ENCODE measurements at regions not wholly inside any gene's neighbourhood (a gene's known extent, or its start where the extent isn't known, plus 50 kb on each side); places are given as distances from the start of the nearest gene placed in this dataset.
"Not testable (repeated sequence)": the region's sequence is repeated elsewhere in the genome, so short reads cannot be mapped to it uniquely, and the experiment has no call there.

DNA sequence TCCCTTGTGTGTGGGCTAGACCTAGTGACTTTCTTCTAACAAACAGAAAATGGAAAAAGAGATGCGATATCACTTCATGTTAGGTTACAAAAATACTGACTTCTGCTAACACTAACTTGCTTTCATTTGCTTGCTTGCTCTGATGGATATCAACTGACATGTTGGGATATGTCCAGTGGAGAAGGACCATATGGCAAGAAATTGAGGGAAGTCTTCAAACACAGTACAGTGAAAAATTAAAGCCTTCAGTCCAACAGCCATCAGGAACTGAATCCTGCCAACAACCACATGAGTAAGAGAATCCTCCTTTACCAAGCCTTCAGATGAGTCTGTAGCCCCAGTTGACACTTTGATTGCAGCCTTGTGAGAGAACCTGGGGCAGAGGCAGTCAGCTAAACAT lies 143.9 kb downstream of the MAIP1 start:
- no peak for DNase-seq (ENCODE audit: extremely low read depth, low read depth)

DNA sequence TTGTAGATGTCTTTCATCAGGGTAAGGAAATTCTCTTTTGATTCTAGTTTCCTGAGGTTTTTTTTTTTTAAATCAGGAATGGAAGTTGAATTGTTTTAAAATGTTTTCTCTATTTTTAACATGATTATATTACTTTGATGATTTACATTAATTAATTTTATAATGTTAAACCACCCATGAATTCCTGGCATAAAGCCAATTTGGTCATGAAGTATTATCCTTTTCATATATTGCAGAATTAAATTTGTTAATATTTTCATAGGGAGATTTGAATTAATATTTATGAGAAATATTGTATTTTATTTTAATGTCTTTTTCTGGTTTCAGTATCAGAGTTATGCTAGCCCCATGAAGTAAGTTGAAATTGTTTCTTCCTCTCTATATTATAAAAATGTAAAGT lies 144.6 kb downstream of the MAIP1 start:
- no peak for DNase-seq (ENCODE audit: extremely low read depth, low read depth)

DNA sequence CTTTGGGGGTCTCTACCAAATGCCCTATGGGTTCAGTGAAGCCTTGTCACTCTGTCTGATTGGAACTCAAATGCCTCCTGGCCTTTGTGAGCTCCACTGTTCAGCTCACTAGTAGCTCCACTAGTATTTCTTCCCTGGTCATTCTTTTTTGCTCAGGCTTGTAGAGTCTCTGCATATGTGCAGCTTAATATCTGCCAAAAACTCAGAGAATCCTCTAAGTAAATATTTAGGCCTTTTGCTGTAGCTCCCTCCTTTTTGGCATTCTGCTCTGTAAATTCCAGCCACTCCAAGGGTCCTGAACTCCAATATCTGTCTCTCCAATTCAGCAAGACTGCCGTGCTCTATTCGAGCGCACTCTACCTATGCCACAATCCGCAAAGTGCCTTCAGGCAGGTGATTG lies 146.5 kb downstream of the MAIP1 start:
- DNase-seq (ENCODE audit: extremely low read depth, low read depth) = no peak

DNA sequence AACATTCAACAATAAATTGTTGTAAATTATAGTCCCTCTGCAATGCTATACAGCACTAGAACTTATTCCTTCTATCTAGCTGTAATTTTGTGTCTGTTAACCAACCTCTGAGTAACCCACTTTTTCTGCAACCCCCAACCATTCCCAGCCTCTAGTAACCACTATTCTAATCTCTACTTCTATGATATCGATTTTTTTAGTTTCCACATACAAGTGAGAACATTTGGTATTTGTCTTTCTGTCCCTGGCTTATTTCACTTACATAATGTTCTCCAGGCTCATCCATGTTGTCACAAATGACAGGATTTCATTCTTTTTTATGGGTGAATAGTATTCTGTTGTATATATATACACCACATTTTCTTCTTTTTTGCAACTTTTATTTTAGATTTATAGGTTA lies 147.6 kb downstream of the MAIP1 start:
- DNase-seq (ENCODE audit: extremely low read depth, low read depth) = no peak

DNA sequence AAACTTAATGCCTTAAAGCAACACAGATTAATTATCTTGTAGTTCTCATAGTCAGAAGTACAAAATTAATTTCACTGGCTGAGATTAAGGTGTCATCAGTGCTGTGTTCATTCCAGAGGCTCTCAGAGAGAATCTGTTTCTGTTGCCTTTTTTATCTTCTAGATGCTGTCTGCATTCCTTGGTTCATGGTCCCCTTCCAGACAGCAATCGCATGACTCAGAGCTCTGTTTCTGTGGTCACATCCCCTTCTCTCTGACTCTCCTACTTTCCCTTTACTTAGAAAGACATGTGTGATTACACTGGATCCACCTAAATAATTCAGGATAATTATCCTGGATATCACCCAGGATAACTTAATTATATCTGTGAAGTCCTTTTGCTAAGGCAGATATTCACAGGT lies 148.6 kb downstream of the MAIP1 start:
- DNase-seq (ENCODE audit: extremely low read depth, low read depth) = no peak

DNA sequence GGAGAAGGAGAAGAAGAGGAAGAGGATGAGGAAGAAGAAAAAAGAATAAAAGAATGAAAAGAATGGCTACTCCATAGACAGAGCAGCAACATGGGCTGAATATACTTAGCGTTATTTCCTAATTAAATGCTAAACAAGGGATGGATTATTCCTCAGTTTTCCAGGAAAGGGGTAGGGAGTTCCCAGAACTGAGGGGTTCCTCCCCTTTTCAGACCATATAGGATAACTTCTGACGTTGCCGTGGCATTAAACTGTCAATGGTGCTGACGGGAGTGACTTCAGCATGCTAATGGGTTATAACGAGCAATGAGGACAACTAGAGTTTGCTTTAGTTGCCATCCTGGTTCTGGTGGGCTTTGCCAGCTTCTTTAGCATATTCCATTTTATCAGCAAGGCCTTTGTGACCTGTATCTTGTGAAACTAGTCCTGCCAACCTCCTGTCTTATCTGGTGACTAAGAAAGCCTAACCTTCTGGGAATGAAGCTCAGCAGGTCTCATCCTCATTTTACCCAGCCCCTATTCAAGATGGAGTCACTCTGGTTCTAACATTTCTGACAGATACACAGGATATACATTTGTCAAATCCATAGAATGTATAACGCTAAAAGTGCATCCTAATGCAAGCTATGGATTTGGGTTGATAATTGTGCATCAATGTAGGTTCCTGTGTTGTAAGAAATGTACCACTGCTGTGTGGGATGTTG lies 152.3 kb downstream of the MAIP1 start:
- no peak for DNase-seq (ENCODE audit: extremely low read depth, low read depth)

DNA sequence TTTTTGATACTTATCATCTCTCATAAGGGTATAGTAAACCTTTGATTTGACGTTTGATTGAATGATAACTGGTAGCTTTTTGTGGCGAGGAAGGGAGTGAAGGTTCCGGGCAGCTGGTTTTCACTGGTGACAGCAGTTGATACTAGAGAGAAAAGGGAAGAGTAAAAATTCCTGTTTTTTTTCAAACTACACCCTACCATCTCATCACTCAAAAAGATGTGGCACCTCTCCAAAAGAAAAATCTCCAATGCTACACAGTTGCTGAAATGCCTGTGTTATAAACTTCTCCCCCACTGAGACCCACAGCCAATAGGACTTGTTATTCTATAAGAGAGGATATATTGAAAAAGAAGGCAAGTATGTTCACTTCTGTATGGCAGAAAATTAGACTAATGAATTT lies 154.0 kb downstream of the MAIP1 start:
- no peak for DNase-seq (ENCODE audit: extremely low read depth, low read depth)

DNA sequence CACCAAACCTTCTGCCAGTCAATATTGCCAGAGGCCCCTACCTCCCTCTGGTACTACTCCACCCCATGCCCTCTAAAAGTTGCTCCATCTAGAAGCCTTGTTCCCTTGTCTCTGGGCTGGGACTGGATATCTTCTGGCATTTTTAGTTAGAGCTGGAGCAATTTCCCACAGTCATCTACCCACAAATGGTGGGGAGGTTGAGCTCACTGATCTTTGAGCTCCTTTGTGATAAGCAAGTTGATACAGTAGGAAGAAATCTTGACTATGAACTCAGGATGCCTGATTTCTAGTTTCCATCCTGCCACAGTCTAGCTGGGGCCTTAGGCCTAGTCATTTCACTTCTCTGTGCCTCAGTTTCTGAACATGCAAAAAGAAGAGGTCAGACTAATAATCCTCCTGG lies 155.0 kb downstream of the MAIP1 start:
- no peak for DNase-seq (ENCODE audit: extremely low read depth, low read depth)

DNA sequence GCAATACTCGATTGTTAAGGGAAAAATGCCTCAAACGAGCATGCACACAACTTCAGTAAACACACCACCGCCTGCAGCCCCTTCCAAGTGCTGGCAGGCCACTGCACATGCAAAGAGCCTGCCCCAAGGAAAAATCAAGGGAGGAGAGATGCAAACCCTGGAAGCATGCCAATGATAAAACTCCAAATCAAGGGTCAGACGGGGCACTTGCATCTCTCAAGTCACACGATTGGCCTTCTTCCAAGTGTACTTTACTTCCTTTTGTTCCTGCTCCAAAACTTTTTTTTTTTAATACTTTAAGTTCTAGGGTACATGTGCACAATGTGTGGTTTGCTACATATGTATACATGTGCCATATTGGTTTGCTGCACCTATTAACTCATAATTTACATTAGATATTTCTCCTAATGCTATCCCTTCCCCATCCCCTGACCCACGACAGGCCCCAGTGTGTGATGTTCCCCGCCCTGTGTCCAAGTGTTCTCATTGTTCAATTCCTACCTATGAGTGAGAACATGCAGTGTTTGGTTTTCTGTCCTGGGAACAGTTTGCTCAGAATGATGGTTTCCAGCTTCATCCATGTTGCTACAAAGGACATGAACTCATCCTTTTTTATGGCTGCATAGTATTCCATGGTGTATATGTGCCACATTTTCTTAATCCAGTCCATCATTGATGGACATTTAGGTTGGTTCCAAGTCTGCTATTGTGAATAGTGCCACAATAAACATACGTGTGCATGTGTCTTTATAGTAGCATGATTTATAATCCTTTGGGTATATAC lies 157.8 kb downstream of the MAIP1 start:
- not testable (repeated sequence) for DNase-seq (ENCODE audit: extremely low read depth, low read depth)

DNA sequence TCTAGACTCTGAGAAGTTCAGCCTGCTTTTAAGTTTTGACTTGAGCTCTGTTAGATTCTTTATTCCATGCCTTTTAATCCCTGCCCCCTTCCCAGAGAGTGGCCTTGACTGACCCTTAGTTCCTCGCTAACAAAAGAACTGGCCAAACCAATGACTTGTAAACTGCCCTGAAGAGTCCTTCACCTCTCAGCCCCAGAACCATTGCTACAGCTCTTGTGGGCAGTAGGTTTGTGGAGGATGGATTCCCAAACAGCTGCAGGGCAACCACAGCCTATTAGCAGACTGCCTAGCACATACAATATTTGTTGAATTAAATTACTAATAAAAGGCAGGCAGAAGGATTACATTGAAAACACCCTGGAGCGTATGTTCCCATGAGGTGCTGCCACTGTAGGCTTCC lies 163.9 kb downstream of the MAIP1 start:
- DNase-seq (ENCODE audit: extremely low read depth, low read depth) = no peak

DNA sequence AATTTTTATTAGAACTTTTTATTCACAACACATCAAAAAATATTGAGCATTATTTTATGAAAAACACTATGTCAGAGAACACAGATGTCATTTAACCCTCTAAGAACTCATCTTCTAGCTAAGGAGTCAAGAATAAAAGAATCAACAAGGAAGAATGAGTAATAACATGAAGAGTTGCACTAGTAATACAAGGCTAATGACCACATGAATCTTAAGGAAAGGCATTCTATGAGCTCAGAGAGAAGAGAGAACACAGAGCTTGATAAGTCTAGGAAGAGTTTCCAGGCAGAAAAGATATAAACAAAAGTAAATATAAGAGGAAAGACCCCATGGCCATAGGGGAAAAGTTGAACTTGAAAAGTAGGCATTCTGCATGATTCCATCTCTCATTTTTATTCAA lies 166.5 kb downstream of the MAIP1 start:
- DNase-seq (ENCODE audit: extremely low read depth, low read depth) = no peak

DNA sequence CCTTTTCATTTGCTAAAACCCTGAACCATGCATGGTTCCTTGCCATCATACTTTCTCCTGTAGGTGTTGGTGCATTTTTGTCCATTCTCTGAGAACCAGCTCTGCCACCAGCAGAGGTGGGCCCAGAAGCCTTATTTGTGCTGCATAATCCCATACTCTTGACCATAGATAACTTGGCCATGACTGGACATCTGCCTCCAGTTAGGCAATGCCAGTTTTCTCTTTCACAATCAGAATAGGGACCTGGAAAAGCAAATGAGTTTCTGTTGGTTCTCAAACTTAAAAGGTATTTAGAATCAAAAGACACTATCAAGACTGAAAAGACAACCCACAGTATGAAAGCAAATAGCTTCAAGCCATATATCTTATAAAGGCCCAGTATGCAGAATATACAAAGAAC lies 167.3 kb downstream of the MAIP1 start:
- DNase-seq (ENCODE audit: extremely low read depth, low read depth) = no peak

DNA sequence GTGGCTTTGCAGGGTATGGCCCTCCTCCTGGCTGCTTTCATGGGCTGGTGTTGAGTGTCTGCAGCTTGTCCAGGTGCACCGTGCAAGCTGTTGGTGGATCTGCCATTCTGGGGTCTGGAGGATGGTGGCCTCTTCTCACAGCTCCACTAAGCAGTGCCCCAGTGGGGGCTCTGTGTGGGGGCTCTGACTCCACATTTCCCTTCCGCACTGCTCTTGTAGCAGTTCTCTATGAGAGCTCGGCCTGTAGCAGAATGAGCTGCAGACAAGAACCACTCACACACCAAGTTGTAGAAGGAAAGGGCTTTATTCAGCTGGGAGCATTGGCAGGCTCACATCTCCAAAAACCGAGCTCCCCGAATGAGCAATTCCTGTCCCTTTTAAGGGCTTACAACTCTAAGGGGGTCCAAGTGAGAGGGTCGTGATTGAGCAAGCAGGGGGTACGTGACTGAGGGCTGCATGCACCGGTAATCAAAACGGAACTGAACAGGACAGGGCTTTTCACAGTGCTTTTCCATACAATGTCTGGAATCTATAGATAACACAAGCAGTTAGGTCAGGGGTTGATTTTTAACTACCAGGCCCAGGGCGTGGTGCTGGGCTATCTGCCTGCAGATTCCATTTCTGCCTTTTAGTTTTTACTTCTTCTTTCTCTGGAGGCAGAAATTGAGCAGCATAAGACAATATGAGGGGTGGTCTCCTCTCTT lies 169.4 kb downstream of the MAIP1 start:
- not testable (repeated sequence) for DNase-seq (ENCODE audit: extremely low read depth, low read depth)

DNA sequence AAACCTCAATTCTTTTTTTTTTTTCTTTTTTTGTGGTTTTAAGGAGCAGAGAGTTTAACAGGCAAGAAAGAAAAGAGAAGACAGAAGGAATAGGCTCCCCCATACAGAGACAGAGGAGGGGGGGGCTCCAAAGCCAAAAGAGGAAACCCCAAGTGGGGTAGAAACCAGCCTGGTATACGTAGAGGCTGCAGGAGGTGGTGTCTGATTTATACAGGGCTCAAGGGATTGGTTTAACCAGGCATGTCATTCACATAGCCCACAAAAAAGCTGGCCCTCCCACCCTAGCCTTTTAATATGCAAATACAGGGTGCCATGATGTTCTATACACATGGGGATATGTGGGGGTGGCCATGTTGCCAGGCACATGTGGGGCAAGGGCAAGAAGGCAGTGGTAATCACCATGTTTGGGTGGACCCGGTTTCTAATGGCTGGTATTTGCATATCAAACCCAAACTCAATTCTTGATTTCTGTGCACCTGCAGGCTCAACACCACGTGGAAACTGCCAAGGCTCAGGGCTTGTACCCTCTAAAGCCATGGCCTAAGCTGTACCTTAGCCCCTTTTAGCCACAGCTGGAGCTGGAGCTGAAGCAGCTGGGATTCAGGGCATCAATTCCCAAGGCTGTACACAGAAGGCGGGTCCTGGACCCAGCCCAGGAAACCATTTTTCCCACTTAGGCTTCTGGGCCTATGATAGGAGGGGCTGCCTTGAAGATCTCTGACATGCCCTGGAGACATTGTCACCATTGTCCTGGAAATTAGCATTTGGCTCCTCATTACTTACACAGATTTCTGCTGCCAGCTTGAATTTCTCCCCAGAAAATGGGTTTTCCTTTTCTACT lies 170.3 kb downstream of the MAIP1 start:
- no peak for DNase-seq (ENCODE audit: extremely low read depth, low read depth)

DNA sequence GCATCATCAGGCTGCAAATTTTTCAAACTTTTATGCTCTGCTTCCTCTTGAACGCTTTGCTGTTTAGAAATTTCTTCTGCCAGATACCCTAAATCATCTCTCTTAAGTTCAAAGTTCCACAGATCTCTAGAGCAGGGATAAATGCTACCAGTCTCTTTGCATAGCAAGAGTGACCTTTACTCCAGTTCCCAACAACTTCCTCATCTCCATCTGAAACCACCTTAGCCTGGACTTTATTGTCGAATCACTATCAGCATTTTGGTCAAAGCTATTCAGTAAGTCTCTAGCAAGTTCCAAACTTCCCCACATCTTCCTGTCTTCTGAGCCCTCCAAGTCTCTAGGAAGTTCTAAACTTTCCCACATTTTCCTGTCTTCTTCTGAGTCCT lies 170.9 kb downstream of the MAIP1 start:
- DNase-seq (ENCODE audit: extremely low read depth, low read depth) = not testable (repeated sequence)

DNA sequence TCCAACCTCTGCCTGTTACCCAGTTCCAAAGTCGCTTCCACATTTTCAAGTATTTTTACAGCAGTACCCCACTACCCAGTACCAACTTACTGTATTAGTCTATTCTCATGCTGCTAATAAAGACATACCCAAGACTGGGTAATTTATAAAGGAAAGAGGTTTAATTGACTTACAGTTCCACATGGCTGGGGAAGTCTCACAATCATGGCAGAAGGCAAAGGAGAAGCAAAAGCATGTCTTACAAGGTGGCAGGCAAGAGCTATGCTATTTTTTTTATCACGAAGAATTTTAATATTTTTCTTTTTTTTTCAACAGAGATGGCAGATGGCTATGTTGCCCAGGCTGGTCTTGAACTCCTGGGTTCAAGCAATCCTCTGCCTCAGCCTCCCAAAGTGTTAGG lies 171.3 kb downstream of the MAIP1 start:
- not testable (repeated sequence) for DNase-seq (ENCODE audit: extremely low read depth, low read depth)

DNA sequence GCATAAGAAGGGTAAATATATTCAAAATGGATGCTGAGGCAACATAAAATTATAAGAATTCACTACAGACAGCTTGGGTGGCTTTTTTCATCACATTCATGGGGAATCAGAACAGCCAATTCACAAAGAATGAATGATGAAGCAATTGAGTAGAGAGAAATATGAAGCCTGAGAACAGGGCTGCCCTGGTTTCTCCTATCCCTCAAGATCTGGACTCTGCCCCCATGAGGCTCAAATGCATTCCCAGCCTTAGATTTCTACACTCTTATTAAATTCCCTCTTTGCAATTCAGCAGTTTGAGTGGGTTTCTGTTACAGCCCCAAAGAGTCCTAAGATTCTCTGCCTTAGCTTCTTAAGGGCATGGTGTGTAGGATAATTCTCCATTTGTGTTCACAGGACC lies 172.5 kb downstream of the MAIP1 start:
- no peak for DNase-seq (ENCODE audit: extremely low read depth, low read depth)

DNA sequence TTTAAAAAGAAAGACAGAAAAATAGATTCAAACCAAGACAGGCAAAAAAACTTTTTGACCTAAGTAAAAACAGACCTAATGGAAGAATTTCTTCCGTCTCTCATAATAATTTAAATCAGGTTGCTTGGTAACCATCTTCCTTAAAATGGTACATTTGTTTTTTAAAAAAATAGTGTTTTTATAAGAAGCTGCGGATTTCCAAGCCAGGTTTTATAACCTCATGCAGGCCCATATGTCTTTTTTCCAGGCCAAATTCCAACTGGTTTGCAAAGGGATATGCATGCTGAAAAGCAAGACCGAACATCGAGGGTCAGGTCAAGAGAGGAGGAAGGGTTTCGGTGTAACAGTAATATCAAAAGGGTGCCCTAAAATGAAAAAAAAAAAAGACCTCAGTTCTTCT lies 172.9 kb downstream of the MAIP1 start:
- no peak for DNase-seq (ENCODE audit: extremely low read depth, low read depth)

DNA sequence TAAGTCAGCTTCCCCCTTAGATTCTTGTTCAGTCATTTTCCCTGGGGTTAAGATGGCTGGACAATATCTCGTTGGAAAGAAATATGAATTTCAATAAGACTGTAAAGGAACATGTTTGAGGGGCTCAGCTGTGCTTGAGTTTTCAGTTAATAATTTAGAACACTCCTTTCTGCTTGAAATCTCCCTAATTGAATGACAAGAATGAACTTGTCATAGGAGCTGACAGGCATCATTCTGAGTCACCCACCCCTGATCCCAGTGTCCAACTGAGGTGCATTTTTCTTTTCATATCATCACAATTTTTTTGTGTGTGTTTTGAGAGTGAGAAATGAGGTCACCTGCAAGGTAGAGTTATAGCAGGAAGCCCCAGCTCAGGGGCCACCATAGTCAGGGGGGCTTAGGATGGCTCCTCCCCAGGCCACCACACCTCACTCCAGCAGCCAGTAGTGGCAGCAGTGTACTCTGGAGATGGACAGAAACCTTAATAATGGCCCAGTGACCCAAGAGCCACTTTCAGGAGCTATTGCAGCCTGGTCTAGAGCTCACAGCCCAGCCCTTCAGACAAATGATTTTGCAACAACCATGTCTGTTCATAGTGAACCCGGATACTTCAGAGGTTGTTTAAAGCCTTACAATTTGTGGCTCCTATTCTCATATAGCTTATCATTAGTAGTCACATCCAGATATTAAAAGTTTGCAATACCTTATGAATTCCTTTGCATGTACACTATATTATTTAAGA lies 174.5 kb downstream of the MAIP1 start:
- DNase-seq (ENCODE audit: extremely low read depth, low read depth) = no peak

DNA sequence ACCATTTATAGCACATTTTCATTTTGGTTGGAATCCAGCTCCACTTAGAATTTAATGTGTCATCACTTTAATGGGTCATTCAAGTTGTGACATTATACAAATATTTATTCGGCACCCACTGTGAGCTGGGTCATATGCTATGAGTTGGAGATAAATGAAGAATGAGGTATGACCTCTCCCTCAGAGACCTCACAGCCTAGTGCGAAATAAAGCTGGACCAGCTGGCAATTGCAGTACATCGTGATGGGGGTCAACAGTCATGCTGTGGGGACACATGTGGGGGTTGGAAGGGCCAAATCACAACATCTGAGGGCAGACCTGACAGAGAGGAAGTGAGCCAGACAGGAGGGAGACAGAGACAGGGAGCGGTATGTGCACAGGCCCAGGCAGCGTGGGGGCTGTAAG lies 175.4 kb downstream of the MAIP1 start:
- DNase-seq (ENCODE audit: extremely low read depth, low read depth) = peak; percentile 27
